A673 (cell line): ENCODE measurements at regions not wholly inside any gene's neighbourhood (a gene's known extent, or its start where the extent isn't known, plus 50 kb on each side); places are given as distances from the start of the nearest gene placed in this dataset.
"Not testable (repeated sequence)": the region's sequence is repeated elsewhere in the genome, so short reads cannot be mapped to it uniquely, and the experiment has no call there.

ENCODE experiments used
- EZH2 ChIP-seq: fragments of 200-600 bp; sonication (generic); IDR thresholded peaks from 2 replicates; pipeline ENCODE4 v1.6.1; 2017; ENCODE audit warnings: borderline replicate concordance, low read depth, mild to moderate bottlenecking, mixed read lengths, antibody characterized with exemption, low read length; ENCODE audit not compliant: poor library complexity, severe bottlenecking
- TF ChIP-seq, protein P1 (sequence below): fragments of 300-800, 200-600 bp; sonication (generic); conservative IDR thresholded peaks from 2 replicates; pipeline ENCODE4 v1.5.1; 2017; ENCODE audit warnings: low read depth, mild to moderate bottlenecking, antibody characterized with exemption, low read length, moderate library complexity, mixed read lengths

DNA sequence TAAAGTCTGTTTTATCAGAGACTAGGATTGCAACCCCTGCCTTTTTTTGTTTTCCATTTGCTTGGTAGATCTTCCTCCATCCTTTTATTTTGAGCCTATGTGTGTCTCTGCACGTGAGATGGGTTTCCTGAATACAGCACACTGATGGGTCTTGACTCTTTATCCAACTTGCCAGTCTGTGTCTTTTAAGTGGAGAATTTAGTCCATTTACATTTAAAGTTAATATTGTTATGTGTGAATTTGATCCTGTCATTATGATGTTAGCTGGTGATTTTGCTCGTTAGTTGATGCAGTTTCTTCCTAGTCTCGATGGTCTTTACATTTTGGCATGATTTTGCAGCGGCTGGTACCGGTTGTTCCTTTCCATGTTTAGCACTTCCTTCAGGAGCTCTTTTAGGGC lies 128.3 kb downstream of the SRGAP2 start:
- not testable (repeated sequence) for TF ChIP-seq EZH2
- TF ChIP-seq, protein P1, sequence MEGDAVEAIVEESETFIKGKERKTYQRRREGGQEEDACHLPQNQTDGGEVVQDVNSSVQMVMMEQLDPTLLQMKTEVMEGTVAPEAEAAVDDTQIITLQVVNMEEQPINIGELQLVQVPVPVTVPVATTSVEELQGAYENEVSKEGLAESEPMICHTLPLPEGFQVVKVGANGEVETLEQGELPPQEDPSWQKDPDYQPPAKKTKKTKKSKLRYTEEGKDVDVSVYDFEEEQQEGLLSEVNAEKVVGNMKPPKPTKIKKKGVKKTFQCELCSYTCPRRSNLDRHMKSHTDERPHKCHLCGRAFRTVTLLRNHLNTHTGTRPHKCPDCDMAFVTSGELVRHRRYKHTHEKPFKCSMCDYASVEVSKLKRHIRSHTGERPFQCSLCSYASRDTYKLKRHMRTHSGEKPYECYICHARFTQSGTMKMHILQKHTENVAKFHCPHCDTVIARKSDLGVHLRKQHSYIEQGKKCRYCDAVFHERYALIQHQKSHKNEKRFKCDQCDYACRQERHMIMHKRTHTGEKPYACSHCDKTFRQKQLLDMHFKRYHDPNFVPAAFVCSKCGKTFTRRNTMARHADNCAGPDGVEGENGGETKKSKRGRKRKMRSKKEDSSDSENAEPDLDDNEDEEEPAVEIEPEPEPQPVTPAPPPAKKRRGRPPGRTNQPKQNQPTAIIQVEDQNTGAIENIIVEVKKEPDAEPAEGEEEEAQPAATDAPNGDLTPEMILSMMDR, result not testable (repeated sequence)
